ENCODE measurements at regions not wholly inside any gene's neighbourhood (a gene's known extent, or its start where the extent isn't known, plus 50 kb on each side); places are given as distances from the start of the nearest gene placed in this dataset.

- TF ChIP-seq POLR2A (IDR thresholded peaks at IDR 0.05): no peak
- TF ChIP-seq CTCF (IDR thresholded peaks at IDR 0.05): no peak
These were observed 185.9 kb upstream of the LINGO1 start for GRCh38 chr15:77818484-77819047.

Measured in thyroid gland (tissue), 4 donors.